ENCODE measurements at regions not wholly inside any gene's neighbourhood (a gene's known extent, or its start where the extent isn't known, plus 50 kb on each side); places are given as distances from the start of the nearest gene placed in this dataset.

DNA sequence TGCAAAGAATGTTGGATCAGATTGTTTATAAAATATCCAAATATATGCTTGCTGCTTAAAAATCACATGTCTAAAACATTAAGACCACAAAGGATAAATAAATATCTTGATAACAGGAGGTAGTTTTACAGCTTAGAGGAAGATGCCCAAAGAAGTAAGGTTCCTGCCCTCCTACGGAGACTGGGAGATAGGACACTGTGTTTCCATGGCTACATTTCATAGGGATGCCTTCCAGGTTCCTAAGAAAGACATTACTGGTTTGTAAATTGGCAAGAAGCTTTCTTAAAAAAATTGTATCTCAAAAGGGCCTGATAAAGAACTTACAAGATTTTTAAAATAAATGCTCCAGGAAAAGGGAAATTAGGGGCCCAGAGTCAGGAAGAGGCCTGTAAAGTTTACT, 437.2 kb downstream of the HINT1 start:
- ATAC-seq = no peak
- H3K27ac ChIP-seq (ENCODE audit: low read length) = no peak overlapping the region
- no peaks in the 10 kb centered on the region for H3K36me3 ChIP-seq (ENCODE audit: control insufficient read depth, insufficient read depth, low read length)
- H3K4me3 ChIP-seq (ENCODE audit: low read length) = no peak overlapping the region
- H3K9me3 ChIP-seq (ENCODE audit: control insufficient read depth, insufficient read depth, low read length) = peaks cover 3% of the 10 kb centered on the region
- Mint-ChIP-seq H3K27ac (no peak overlapping the region), H3K27me3 (ENCODE audit: low read depth in 2 of 2) (no peaks in the 10 kb centered on the region), H3K4me1 (no peaks in the 10 kb centered on the region), H3K36me3 (peaks cover 9% of the 10 kb centered on the region), H3K9me3 (peaks cover 6 to 10% of the 10 kb centered on the region in 2 donors), H3K4me3 (no peak overlapping the region)
- TF ChIP-seq, protein P1, sequence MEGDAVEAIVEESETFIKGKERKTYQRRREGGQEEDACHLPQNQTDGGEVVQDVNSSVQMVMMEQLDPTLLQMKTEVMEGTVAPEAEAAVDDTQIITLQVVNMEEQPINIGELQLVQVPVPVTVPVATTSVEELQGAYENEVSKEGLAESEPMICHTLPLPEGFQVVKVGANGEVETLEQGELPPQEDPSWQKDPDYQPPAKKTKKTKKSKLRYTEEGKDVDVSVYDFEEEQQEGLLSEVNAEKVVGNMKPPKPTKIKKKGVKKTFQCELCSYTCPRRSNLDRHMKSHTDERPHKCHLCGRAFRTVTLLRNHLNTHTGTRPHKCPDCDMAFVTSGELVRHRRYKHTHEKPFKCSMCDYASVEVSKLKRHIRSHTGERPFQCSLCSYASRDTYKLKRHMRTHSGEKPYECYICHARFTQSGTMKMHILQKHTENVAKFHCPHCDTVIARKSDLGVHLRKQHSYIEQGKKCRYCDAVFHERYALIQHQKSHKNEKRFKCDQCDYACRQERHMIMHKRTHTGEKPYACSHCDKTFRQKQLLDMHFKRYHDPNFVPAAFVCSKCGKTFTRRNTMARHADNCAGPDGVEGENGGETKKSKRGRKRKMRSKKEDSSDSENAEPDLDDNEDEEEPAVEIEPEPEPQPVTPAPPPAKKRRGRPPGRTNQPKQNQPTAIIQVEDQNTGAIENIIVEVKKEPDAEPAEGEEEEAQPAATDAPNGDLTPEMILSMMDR (IDR thresholded peaks at IDR 0.05) = no peak
- no peaks in the 10 kb centered on the region for H3K27me3 ChIP-seq (ENCODE audit: control insufficient read depth, insufficient read depth, low read length)
- WGBS (ENCODE audit: insufficient coverage) = 100% methylated on average over 1 of the region's 1 CpG
- DNase-seq = no peak
- intact Hi-C loops (cut with micrococcal nuclease) = no loop called here
- no peaks in the 10 kb centered on the region for H3K4me1 ChIP-seq (ENCODE audit: control insufficient read depth, insufficient read depth, low read length)

DNA sequence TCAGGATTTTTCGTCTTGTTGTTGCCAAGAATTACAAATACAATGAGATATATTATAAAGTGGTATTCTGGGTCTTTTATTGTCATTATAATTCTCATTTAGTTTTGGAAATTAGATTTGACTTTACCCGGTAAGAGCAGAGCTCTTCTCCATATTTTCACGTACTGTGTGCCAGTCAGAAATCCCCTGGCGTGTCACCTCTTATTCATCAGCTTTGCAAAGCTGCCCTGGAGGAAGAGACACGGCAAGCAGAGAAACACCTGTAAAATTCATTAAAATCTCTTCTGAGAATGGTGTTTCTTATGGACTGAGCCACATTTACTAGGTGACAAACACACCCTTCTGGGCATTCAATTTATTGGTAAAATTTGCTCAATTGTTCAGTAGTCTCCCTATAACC, 440.4 kb downstream of the HINT1 start:
- Histone ChIP-seq H3K4me3 (ENCODE audit: low read length) (no peak overlapping the region), H3K4me1 (ENCODE audit: control insufficient read depth, insufficient read depth, low read length) (no peaks in the 10 kb centered on the region), H3K36me3 (ENCODE audit: control insufficient read depth, insufficient read depth, low read length) (no peaks in the 10 kb centered on the region), H3K27me3 (ENCODE audit: control insufficient read depth, insufficient read depth, low read length) (no peaks in the 10 kb centered on the region), H3K27ac (ENCODE audit: low read length) (no peak overlapping the region), H3K9me3 (ENCODE audit: control insufficient read depth, insufficient read depth, low read length) (no peaks in the 10 kb centered on the region)
- intact Hi-C loops (cut with micrococcal nuclease) = no loop called here
- no peak overlapping the region for H3K27ac Mint-ChIP-seq
- no peaks in the 10 kb centered on the region for H3K36me3 Mint-ChIP-seq
- no peaks in the 10 kb centered on the region for H3K4me1 Mint-ChIP-seq
- 96% methylated on average over 4 of the region's 5 CpGs for WGBS (ENCODE audit: insufficient coverage)
- no peaks in the 10 kb centered on the region for H3K9me3 Mint-ChIP-seq
- DNase-seq (no peak), ATAC-seq (no peak)
- TF ChIP-seq, protein P1 (IDR thresholded peaks at IDR 0.05) = no peak
- no peak overlapping the region for H3K4me3 Mint-ChIP-seq
- H3K27me3 Mint-ChIP-seq (ENCODE audit: low read depth in 2 of 2) = no peaks in the 10 kb centered on the region

DNA sequence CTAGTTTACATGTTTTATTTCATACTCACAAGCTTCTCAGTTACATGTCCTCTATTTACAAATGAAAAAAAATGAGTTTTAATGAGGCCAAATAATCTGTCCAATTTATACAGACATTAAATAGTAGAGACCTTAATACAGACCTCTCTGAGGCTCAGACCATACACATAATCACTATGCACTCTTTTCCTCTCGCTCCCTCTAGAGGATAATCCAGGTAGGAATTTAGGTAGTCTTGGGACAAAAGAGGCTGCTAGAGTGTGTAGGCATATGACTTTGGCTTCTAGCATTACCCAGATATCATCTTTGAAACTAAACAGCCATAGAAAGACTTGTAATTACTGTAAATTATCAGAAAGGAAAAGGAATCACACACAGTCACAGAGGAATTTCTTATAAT, 444.7 kb downstream of the HINT1 start:
- H3K27me3 Mint-ChIP-seq (ENCODE audit: low read depth in 2 of 2) = peaks cover 0 to 2% of the 10 kb centered on the region in 2 donors
- H3K27ac Mint-ChIP-seq = no peak overlapping the region
- Histone ChIP-seq H3K9me3 (ENCODE audit: control insufficient read depth, insufficient read depth, low read length) (no peaks in the 10 kb centered on the region), H3K4me1 (ENCODE audit: control insufficient read depth, insufficient read depth, low read length) (no peaks in the 10 kb centered on the region), H3K27me3 (ENCODE audit: control insufficient read depth, insufficient read depth, low read length) (no peaks in the 10 kb centered on the region), H3K4me3 (ENCODE audit: low read length) (no peak overlapping the region), H3K27ac (ENCODE audit: low read length) (no peak overlapping the region), H3K36me3 (ENCODE audit: control insufficient read depth, insufficient read depth, low read length) (no peaks in the 10 kb centered on the region)
- no CpG with 5 or more reads among the region's 1 CpG for WGBS (ENCODE audit: insufficient coverage)
- H3K36me3 Mint-ChIP-seq = no peaks in the 10 kb centered on the region
- H3K9me3 Mint-ChIP-seq = no peaks in the 10 kb centered on the region
- ATAC-seq (no peak), DNase-seq (no peak)
- H3K4me1 Mint-ChIP-seq = no peaks in the 10 kb centered on the region
- intact Hi-C loops (cut with micrococcal nuclease) = no loop called here
- TF ChIP-seq, protein P1 (IDR thresholded peaks at IDR 0.05) = no peak
- H3K4me3 Mint-ChIP-seq = no peak overlapping the region

DNA sequence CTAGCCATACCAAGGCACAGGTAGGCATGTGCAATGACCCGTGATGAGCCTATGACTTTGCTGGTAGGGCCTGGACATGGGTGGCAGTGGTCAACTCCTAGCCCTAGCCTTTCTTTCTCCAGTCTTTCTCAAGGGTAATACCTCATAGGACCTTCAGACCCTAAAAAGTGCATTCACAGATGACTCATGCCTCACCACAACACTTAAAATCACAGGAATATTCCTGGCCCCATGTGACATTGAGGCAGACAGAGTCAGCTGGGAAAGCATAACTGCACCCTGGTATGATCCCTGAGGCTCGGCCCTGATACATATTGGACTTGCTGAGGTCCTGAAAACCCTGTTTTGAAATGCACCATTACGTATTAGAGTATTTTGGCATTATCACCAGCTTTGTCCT, 449.5 kb downstream of the HINT1 start:
- no peak for DNase-seq
- Histone ChIP-seq H3K36me3 (ENCODE audit: control insufficient read depth, insufficient read depth, low read length) (no peaks in the 10 kb centered on the region), H3K4me1 (ENCODE audit: control insufficient read depth, insufficient read depth, low read length) (no peaks in the 10 kb centered on the region), H3K4me3 (ENCODE audit: low read length) (no peak overlapping the region), H3K9me3 (ENCODE audit: control insufficient read depth, insufficient read depth, low read length) (no peaks in the 10 kb centered on the region), H3K27ac (ENCODE audit: low read length) (no peak overlapping the region), H3K27me3 (ENCODE audit: control insufficient read depth, insufficient read depth, low read length) (peaks cover 2% of the 10 kb centered on the region)
- WGBS (ENCODE audit: insufficient coverage) = 81% methylated on average over 3 of the region's 3 CpGs
- H3K4me1 Mint-ChIP-seq = no peaks in the 10 kb centered on the region
- no peak for ATAC-seq
- H3K9me3 Mint-ChIP-seq = no peaks in the 10 kb centered on the region
- TF ChIP-seq, protein P1 (IDR thresholded peaks at IDR 0.05) = no peak
- H3K36me3 Mint-ChIP-seq = no peaks in the 10 kb centered on the region
- intact Hi-C loops (cut with micrococcal nuclease) = no loop called here
- no peak overlapping the region for H3K27ac Mint-ChIP-seq
- no peak overlapping the region for H3K4me3 Mint-ChIP-seq
- H3K27me3 Mint-ChIP-seq (ENCODE audit: low read depth in 2 of 2) = peaks cover 0 to 2% of the 10 kb centered on the region in 2 donors

Measured in natural killer cell (primary cell).